ENCODE measurements at regions not wholly inside any gene's neighbourhood (a gene's known extent, or its start where the extent isn't known, plus 50 kb on each side); places are given as distances from the start of the nearest gene placed in this dataset.

GRCh38 chr11:13143486-13144297 is 133.9 kb upstream of the BMAL1 start:
- TF ChIP-seq POLR2AphosphoS5 (IDR thresholded peaks at IDR 0.05; ENCODE audit: low read depth, low read length) (no peak), CTCF (IDR thresholded peaks at IDR 0.05) (no peak), TCF7L2 (IDR thresholded peaks at IDR 0.05; ENCODE audit: low read depth, low read length) (no peak)
- TF ChIP-seq, protein P1, sequence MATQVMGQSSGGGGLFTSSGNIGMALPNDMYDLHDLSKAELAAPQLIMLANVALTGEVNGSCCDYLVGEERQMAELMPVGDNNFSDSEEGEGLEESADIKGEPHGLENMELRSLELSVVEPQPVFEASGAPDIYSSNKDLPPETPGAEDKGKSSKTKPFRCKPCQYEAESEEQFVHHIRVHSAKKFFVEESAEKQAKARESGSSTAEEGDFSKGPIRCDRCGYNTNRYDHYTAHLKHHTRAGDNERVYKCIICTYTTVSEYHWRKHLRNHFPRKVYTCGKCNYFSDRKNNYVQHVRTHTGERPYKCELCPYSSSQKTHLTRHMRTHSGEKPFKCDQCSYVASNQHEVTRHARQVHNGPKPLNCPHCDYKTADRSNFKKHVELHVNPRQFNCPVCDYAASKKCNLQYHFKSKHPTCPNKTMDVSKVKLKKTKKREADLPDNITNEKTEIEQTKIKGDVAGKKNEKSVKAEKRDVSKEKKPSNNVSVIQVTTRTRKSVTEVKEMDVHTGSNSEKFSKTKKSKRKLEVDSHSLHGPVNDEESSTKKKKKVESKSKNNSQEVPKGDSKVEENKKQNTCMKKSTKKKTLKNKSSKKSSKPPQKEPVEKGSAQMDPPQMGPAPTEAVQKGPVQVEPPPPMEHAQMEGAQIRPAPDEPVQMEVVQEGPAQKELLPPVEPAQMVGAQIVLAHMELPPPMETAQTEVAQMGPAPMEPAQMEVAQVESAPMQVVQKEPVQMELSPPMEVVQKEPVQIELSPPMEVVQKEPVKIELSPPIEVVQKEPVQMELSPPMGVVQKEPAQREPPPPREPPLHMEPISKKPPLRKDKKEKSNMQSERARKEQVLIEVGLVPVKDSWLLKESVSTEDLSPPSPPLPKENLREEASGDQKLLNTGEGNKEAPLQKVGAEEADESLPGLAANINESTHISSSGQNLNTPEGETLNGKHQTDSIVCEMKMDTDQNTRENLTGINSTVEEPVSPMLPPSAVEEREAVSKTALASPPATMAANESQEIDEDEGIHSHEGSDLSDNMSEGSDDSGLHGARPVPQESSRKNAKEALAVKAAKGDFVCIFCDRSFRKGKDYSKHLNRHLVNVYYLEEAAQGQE (IDR thresholded peaks at IDR 0.05; ENCODE audit: insufficient read depth in 1 of 2, low read depth in 2 of 2, low read length in 1 of 2) = no peak

All from Panc1 (cell line).